ENCODE measurements at regions not wholly inside any gene's neighbourhood (a gene's known extent, or its start where the extent isn't known, plus 50 kb on each side); places are given as distances from the start of the nearest gene placed in this dataset.

DNA sequence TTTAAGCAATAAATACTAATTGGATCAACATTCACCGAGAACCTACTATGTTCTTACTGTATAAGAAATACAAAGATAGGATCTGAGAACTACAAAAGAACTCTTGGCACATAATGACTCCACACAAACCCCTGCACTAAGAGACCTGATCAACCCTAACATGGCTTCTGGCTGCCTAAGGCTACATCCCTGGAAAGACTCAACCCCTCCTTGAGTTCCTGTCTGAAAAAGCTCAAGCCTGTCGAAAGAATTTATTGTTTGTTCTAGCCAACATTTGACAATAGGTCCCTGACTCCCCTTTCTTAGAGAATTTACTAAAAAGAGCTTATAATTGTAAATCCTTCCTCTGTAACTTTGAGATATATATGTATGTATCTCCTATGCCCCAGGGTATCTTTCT lies 125.3 kb upstream of the SGCE start:
- Mint-ChIP-seq H3K27me3 (ENCODE audit: low read depth) (no peaks in the 10 kb centered on the region), H3K27ac (no peak overlapping the region)

More for the DNA sequence above, 125.3 kb upstream of the SGCE start:
- H3K4me3 Mint-ChIP-seq: no peak overlapping the region
- Histone ChIP-seq H2BK15ac (ENCODE audit: low read depth, low read length) (no peak overlapping the region), H3K9me3 (ENCODE audit: control insufficient read depth, low read depth, low read length) (no peaks in the 10 kb centered on the region), H3K56ac (ENCODE audit: insufficient read length, low read depth, low read length) (no peak overlapping the region), H3K23ac (ENCODE audit: insufficient read length, low read depth, low read length) (no peak overlapping the region), H3K79me1 (ENCODE audit: insufficient read depth, low read depth, low read length, poor library complexity, severe bottlenecking) (no peaks in the 10 kb centered on the region), H3K14ac (ENCODE audit: insufficient read depth, low read length) (no peak overlapping the region), H4K20me1 (ENCODE audit: control insufficient read depth, insufficient read depth, insufficient read length) (no peaks in the 10 kb centered on the region), H2AFZ (ENCODE audit: low read length) (no peak overlapping the region), H3K4ac (ENCODE audit: low read depth, low read length) (no peak overlapping the region), H3K4me2 (ENCODE audit: insufficient read depth, insufficient read length, low read length) (no peak overlapping the region), H3K9ac (ENCODE audit: extremely low read depth, insufficient read length, low read length) (no peak overlapping the region), H3K27ac (ENCODE audit: insufficient read length, low read depth, low read length) (no peak overlapping the region), H4K8ac (replicated peaks; ENCODE audit: insufficient read length, low read depth, low read length) (no peak overlapping the region), H3K23me2 (ENCODE audit: insufficient read length, low read depth, low read length, poor library complexity, severe bottlenecking) (no peaks in the 10 kb centered on the region), H2BK5ac (ENCODE audit: insufficient read length, low read length) (no peak overlapping the region), H3K79me2 (ENCODE audit: insufficient read depth, low read length) (no peaks in the 10 kb centered on the region), H4K91ac (ENCODE audit: insufficient read length, low read depth, low read length) (no peak overlapping the region), H2BK20ac (ENCODE audit: low read depth, low read length, poor library complexity, severe bottlenecking) (no peak overlapping the region), H3K18ac (ENCODE audit: insufficient read length, low read depth, low read length) (no peak overlapping the region), H2BK120ac (ENCODE audit: low read depth, low read length, poor library complexity, severe bottlenecking) (no peak overlapping the region), H2AK5ac (ENCODE audit: insufficient read length, low read length) (no peak overlapping the region), H4K5ac (ENCODE audit: insufficient read length, low read depth, low read length) (no peak overlapping the region), H3T11ph (ENCODE audit: low read length) (no peak overlapping the region), H3K4me1 (ENCODE audit: insufficient read depth, low read length) (no peaks in the 10 kb centered on the region), H3K27me3 (ENCODE audit: insufficient read depth, low read length) (no peaks in the 10 kb centered on the region), H2BK12ac (ENCODE audit: insufficient read length, low read depth, low read length) (no peak overlapping the region)
- H3K9me3 Mint-ChIP-seq: peaks cover 0 to 6% of the 10 kb centered on the region in 2 experiments; a peak in 4 of 5 replicates
- no peaks in the 10 kb centered on the region for H3K4me1 Mint-ChIP-seq
- peaks cover 0 to 3% (median 0%) of the 10 kb centered on the region in 3 experiments; a peak in 2 of 7 replicates for H3K36me3 Mint-ChIP-seq (ENCODE audit: insufficient read depth in 1 of 3, low read depth in 3 of 3)
- no peak for DNase-seq
- TF ChIP-seq CTCF (conservative IDR thresholded peaks at IDR 0.05): no peak
- WGBS (ENCODE audit: extremely low coverage, insufficient read length, low lambda C conversion rate): no CpG with 5 or more reads among the region's 2 CpGs
